ENCODE measurements at regions not wholly inside any gene's neighbourhood (a gene's known extent, or its start where the extent isn't known, plus 50 kb on each side); places are given as distances from the start of the nearest gene placed in this dataset.

- Histone ChIP-seq H3K27ac (ENCODE audit: low read depth, low read length, poor library complexity, severe bottlenecking) (no peak overlapping the region), H3K4me3 (ENCODE audit: low read depth, low read length, poor library complexity, severe bottlenecking) (no peak overlapping the region), H3K4me1 (ENCODE audit: insufficient read depth, low read length, poor library complexity, severe bottlenecking) (no peaks in the 10 kb centered on the region), H3K9me3 (ENCODE audit: low read depth, low read length, poor library complexity, severe bottlenecking) (no peaks in the 10 kb centered on the region), H3K27me3 (replicated peaks; ENCODE audit: insufficient read depth, low read depth, low read length, poor library complexity) (no peaks in the 10 kb centered on the region), H3K36me3 (ENCODE audit: insufficient read depth, low read length, poor library complexity, severe bottlenecking) (no peaks in the 10 kb centered on the region)
- no peak for DNase-seq (ENCODE audit: low spot score)
- BruUV-seq (replicated peaks): no TSS peak
- intact Hi-C loops (cut with micrococcal nuclease; ENCODE audit: unreplicated experiment): no loop called here
- CTCF ChIA-PET: no interaction called here
- POLR2A ChIA-PET (ENCODE audit: low non-redundant PET): no interaction called here
- TF ChIP-seq CTCF (conservative IDR thresholded peaks at IDR 0.05; ENCODE audit: low read depth, low read length): no peak
- no peak for TF ChIP-seq EZH2 (IDR thresholded peaks at IDR 0.05; ENCODE audit: borderline replicate concordance, low read depth, low read length, poor library complexity, severe bottlenecking)
Observed at GRCh38 chr1:199449221-199449620, 578.3 kb upstream of the NR5A2 start.

- no peak for DNase-seq (ENCODE audit: low spot score)
- Histone ChIP-seq H3K9me3 (ENCODE audit: low read depth, low read length, poor library complexity, severe bottlenecking) (no peaks in the 10 kb centered on the region), H3K27ac (ENCODE audit: low read depth, low read length, poor library complexity, severe bottlenecking) (no peak overlapping the region), H3K4me3 (ENCODE audit: low read depth, low read length, poor library complexity, severe bottlenecking) (no peak overlapping the region), H3K4me1 (ENCODE audit: insufficient read depth, low read length, poor library complexity, severe bottlenecking) (no peaks in the 10 kb centered on the region), H3K36me3 (ENCODE audit: insufficient read depth, low read length, poor library complexity, severe bottlenecking) (no peaks in the 10 kb centered on the region), H3K27me3 (replicated peaks; ENCODE audit: insufficient read depth, low read depth, low read length, poor library complexity) (no peaks in the 10 kb centered on the region)
- intact Hi-C loops (cut with micrococcal nuclease; ENCODE audit: unreplicated experiment): no loop called here
- TF ChIP-seq EZH2 (IDR thresholded peaks at IDR 0.05; ENCODE audit: borderline replicate concordance, low read depth, low read length, poor library complexity, severe bottlenecking): no peak
- ChIA-PET CTCF (no interaction called here), POLR2A (ENCODE audit: low non-redundant PET) (no interaction called here)
- no TSS peak for BruUV-seq (replicated peaks)
Observed at GRCh38 chr1:199449681-199450080, 577.8 kb upstream of the NR5A2 start.

- CTCF ChIA-PET: no interaction called here
Observed at GRCh38 chr1:199452627-199453026, 574.9 kb upstream of the NR5A2 start.

More at GRCh38 chr1:199452627-199453026, 574.9 kb upstream of the NR5A2 start:
- no peak overlapping the region for H3K4me3 ChIP-seq (ENCODE audit: low read depth, low read length, poor library complexity, severe bottlenecking)
- no peaks in the 10 kb centered on the region for H3K4me1 ChIP-seq (ENCODE audit: insufficient read depth, low read length, poor library complexity, severe bottlenecking)
- no peak overlapping the region for H3K27ac ChIP-seq (ENCODE audit: low read depth, low read length, poor library complexity, severe bottlenecking)
- no TSS peak for BruUV-seq (replicated peaks)
- no peak for DNase-seq (ENCODE audit: low spot score)
- POLR2A ChIA-PET (ENCODE audit: low non-redundant PET): no interaction called here
- H3K9me3 ChIP-seq (ENCODE audit: low read depth, low read length, poor library complexity, severe bottlenecking): no peaks in the 10 kb centered on the region
- no peaks in the 10 kb centered on the region for H3K27me3 ChIP-seq (replicated peaks; ENCODE audit: insufficient read depth, low read depth, low read length, poor library complexity)
- intact Hi-C loops (cut with micrococcal nuclease; ENCODE audit: unreplicated experiment): no loop called here
- TF ChIP-seq CTCF (conservative IDR thresholded peaks at IDR 0.05; ENCODE audit: low read depth, low read length): no peak
- no peak for TF ChIP-seq EZH2 (IDR thresholded peaks at IDR 0.05; ENCODE audit: borderline replicate concordance, low read depth, low read length, poor library complexity, severe bottlenecking)
- no peaks in the 10 kb centered on the region for H3K36me3 ChIP-seq (ENCODE audit: insufficient read depth, low read length, poor library complexity, severe bottlenecking)

Measured in A673 (cell line).